Mesenchymal stem cell (in vitro differentiated cells and primary cell): ENCODE measurements at regions not wholly inside any gene's neighbourhood (a gene's known extent, or its start where the extent isn't known, plus 50 kb on each side); places are given as distances from the start of the nearest gene placed in this dataset.

Experiments used
- DNase-seq: peaks from one replicate; pipeline ENCODE4 v3.0.0-alpha.2; 2013
- H2AFZ ChIP-seq: one replicate; pipeline ENCODE4 v1.6.1; 2013; ENCODE audit warnings: low read depth, mild to moderate bottlenecking, control low read depth, inconsistent platforms, low read length, moderate library complexity
- H2AK5ac ChIP-seq: 2 replicates; pipeline ENCODE4 v1.6.1; 2013; ENCODE audit warnings: low read length, moderate library complexity, mild to moderate bottlenecking, inconsistent platforms; ENCODE audit not compliant: severe bottlenecking
- H2BK120ac ChIP-seq: one replicate; pipeline ENCODE4 v1.6.1; 2013; ENCODE audit warnings: low read depth, mild to moderate bottlenecking, inconsistent platforms, low read length, moderate library complexity
- H2BK12ac ChIP-seq, 2 experiments: one replicate each; pipeline ENCODE4 v1.6.1; 2013; ENCODE audit warnings: inconsistent platforms in 2 of 2, low read length in 2 of 2, mild to moderate bottlenecking in 2 of 2, moderate library complexity in 2 of 2, control low read depth in 1 of 2
- H2BK15ac ChIP-seq: one replicate; pipeline ENCODE4 v1.6.1; 2013; ENCODE audit warnings: mild to moderate bottlenecking, low read depth, inconsistent platforms; ENCODE audit not compliant: poor library complexity, severe bottlenecking
- H2BK5ac ChIP-seq: 2 replicates; pipeline ENCODE4 v1.6.1; 2013; ENCODE audit warnings: low read depth, mild to moderate bottlenecking, low read length, control low read depth, inconsistent platforms; ENCODE audit not compliant: poor library complexity, severe bottlenecking
- H3K14ac ChIP-seq, 2 experiments: one replicate each; pipeline ENCODE4 v1.6.1; 2013; ENCODE audit warnings: inconsistent platforms in 2 of 2, low read length in 2 of 2, control low read depth in 1 of 2, mild to moderate bottlenecking in 1 of 2, moderate library complexity in 1 of 2
- H3K18ac ChIP-seq, 2 experiments: one replicate each; pipeline ENCODE4 v1.6.1; 2013; ENCODE audit warnings: inconsistent platforms in 2 of 2, low read length in 2 of 2, control low read depth in 1 of 2, low read depth in 1 of 2, mild to moderate bottlenecking in 1 of 2
- H3K23ac ChIP-seq, 2 experiments: one replicate each; pipeline ENCODE4 v1.6.1; 2013; ENCODE audit warnings: inconsistent platforms in 2 of 2, low read length in 2 of 2, mild to moderate bottlenecking in 2 of 2, moderate library complexity in 2 of 2, control low read depth in 1 of 2
- H3K27ac ChIP-seq: 2 replicates; pipeline ENCODE4 v1.5.1; 2013; ENCODE audit warnings: mild to moderate bottlenecking, moderate library complexity, low read length, control low read depth, inconsistent platforms; ENCODE audit not compliant: poor library complexity, severe bottlenecking
- H3K27me3 ChIP-seq, 2 experiments: 2 replicates each; pipeline versions ENCODE4 v1.6.1 to v1.7.0; 2013; ENCODE audit warnings: low read length in 2 of 2, mild to moderate bottlenecking in 2 of 2, moderate library complexity in 2 of 2, control low read depth in 1 of 2, inconsistent platforms in 1 of 2; ENCODE audit not compliant: control insufficient read depth in 1 of 2, insufficient read depth in 1 of 2
- H3K36me3 ChIP-seq, 2 experiments: 2 replicates each; pipeline versions ENCODE4 v1.6.1 to v1.7.0; 2013; ENCODE audit warnings: low read length in 2 of 2, control low read depth in 1 of 2, inconsistent platforms in 1 of 2, low read depth in 1 of 2, mild to moderate bottlenecking in 1 of 2; ENCODE audit not compliant: insufficient read depth in 2 of 2, control insufficient read depth in 1 of 2
- H3K4ac ChIP-seq, 2 experiments: one replicate each; pipeline ENCODE4 v1.6.1; 2013; ENCODE audit warnings: inconsistent platforms in 2 of 2, low read length in 2 of 2, mild to moderate bottlenecking in 2 of 2, moderate library complexity in 2 of 2, control low read depth in 1 of 2, low read depth in 1 of 2
- H3K4me1 ChIP-seq: 2 replicates; pipeline ENCODE4 v1.6.1; 2013; ENCODE audit warnings: low read depth, low read length, control low read depth; ENCODE audit not compliant: control insufficient read depth, insufficient read depth
- H3K4me2 ChIP-seq: 2 replicates; pipeline ENCODE4 v1.6.1; 2013; ENCODE audit warnings: low read length, mild to moderate bottlenecking, inconsistent platforms; ENCODE audit not compliant: poor library complexity, severe bottlenecking
- H3K4me3 ChIP-seq, 2 experiments: 2 replicates each; pipeline versions ENCODE4 v1.5.1 to v1.7.0; 2013; ENCODE audit warnings: low read length in 2 of 2, mild to moderate bottlenecking in 2 of 2, control low read depth in 1 of 2, low read depth in 1 of 2; ENCODE audit not compliant: insufficient read depth in 1 of 2
- H3K79me1 ChIP-seq: replicated peaks from 2 replicates; pipeline ENCODE4 v1.6.1; 2013; ENCODE audit warnings: mild to moderate bottlenecking, control low read depth, low read length, inconsistent platforms; ENCODE audit not compliant: poor library complexity, severe bottlenecking
- H3K9ac ChIP-seq: 2 replicates; pipeline ENCODE4 v1.7.0; 2013; ENCODE audit warnings: mild to moderate bottlenecking, low read length, moderate library complexity
- H3K9me3 ChIP-seq: 2 replicates; pipeline ENCODE4 v1.7.0; 2013; ENCODE audit warnings: mild to moderate bottlenecking, low read length; ENCODE audit not compliant: control insufficient read depth
- H4K8ac ChIP-seq: one replicate; pipeline ENCODE4 v1.6.1; 2013; ENCODE audit warnings: inconsistent platforms, mild to moderate bottlenecking, low read length, moderate library complexity
- H4K91ac ChIP-seq: one replicate; pipeline ENCODE4 v1.6.1; 2013; ENCODE audit warnings: mild to moderate bottlenecking, low read length, inconsistent platforms
- WGBS: methylation state at CpG from one replicate; pipeline ENCODE4 v1.1.7; 2013; ENCODE audit warnings: mixed read lengths; 5-methylcytosine and 5-hydroxymethylcytosine counted together

- peak overlapping the region; percentile 75 for H4K8ac ChIP-seq
- H3K23ac ChIP-seq, result peak overlapping the region in 1 of 2 experiments; percentile 54
- WGBS, result 73% methylated on average over 7 of the region's 7 CpGs
- peak overlapping the region; percentile 70 to 82 for H3K18ac ChIP-seq
- peak overlapping the region; percentile 33 for H2BK15ac ChIP-seq
- no peak overlapping the region for H2BK120ac ChIP-seq
- peak overlapping the region in 1 of 2 experiments; percentile 80 for H3K4ac ChIP-seq
- H3K27ac ChIP-seq, result peak overlapping the region; percentile 73
- peak overlapping the region; percentile 1 for H4K91ac ChIP-seq
- peaks cover 9% of the 10 kb centered on the region for H3K4me1 ChIP-seq
- no peak overlapping the region for H2AFZ ChIP-seq
- H2BK5ac ChIP-seq, result no peak overlapping the region
- no peak overlapping the region for H3K4me2 ChIP-seq
- no peaks in the 10 kb centered on the region for H3K9me3 ChIP-seq
- no peaks in the 10 kb centered on the region for H3K79me1 ChIP-seq
- peak overlapping the region in 1 of 2 experiments; percentile 5 for H3K4me3 ChIP-seq
- H2BK12ac ChIP-seq, result peak overlapping the region; percentile 33 to 94
- no peak overlapping the region for H3K14ac ChIP-seq
- no peaks in the 10 kb centered on the region for H3K27me3 ChIP-seq
- DNase-seq, result peak; percentile 91
- no peak overlapping the region for H2AK5ac ChIP-seq
- H3K9ac ChIP-seq, result peak overlapping the region; percentile 54
- H3K36me3 ChIP-seq, result no peaks in the 10 kb centered on the region
Observed at GRCh38 chr3:160169139-160169976, 55.9 kb upstream of the C3orf80 start.

- no peaks in the 10 kb centered on the region for H3K9me3 ChIP-seq
- no peak overlapping the region for H3K27ac ChIP-seq
- no peak overlapping the region for H3K23ac ChIP-seq
- DNase-seq, result no peak
- no peaks in the 10 kb centered on the region for H3K36me3 ChIP-seq
- no peaks in the 10 kb centered on the region for H3K27me3 ChIP-seq
- peak overlapping the region; percentile 19 for H2AK5ac ChIP-seq
- H3K18ac ChIP-seq, result peak overlapping the region in 1 of 2 experiments; percentile 21
- peaks cover 9% of the 10 kb centered on the region for H3K4me1 ChIP-seq
- H2BK120ac ChIP-seq, result no peak overlapping the region
- no peak overlapping the region for H4K91ac ChIP-seq
- no peak overlapping the region for H2AFZ ChIP-seq
- H3K14ac ChIP-seq, result no peak overlapping the region
- H3K79me1 ChIP-seq, result no peaks in the 10 kb centered on the region
- H4K8ac ChIP-seq, result no peak overlapping the region
- H3K9ac ChIP-seq, result no peak overlapping the region
- WGBS, result 93% methylated on average over 2 of the region's 3 CpGs
- H2BK5ac ChIP-seq, result no peak overlapping the region
- peak overlapping the region in 1 of 2 experiments; percentile 26 for H3K4ac ChIP-seq
- no peak overlapping the region for H2BK12ac ChIP-seq
- no peak overlapping the region for H2BK15ac ChIP-seq
- H3K4me2 ChIP-seq, result no peak overlapping the region
- no peak overlapping the region for H3K4me3 ChIP-seq
Observed at GRCh38 chr3:160170409-160171370, 54.5 kb upstream of the C3orf80 start.

DNA sequence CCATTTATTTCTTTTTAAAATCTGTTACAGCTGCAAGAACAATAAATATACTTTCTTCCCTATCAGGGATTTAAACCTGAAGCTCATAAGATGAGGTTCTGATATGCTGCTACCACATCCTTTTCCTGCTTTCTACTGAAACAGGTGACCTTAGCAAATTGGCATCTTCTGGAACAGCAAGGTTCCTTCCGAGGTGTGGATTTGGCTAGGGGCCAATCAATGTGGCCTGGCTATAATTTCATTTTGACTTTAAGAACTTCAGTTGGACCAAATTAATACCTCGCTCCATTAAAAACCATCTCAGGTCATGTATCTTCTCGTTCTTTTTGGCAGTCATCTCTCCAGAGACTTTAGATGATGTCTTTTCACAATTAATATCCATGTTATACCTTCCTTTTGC, 53.4 kb upstream of the C3orf80 start:
- H3K9me3 ChIP-seq, result no peaks in the 10 kb centered on the region
- no peak overlapping the region for H3K14ac ChIP-seq
- DNase-seq, result no peak

GRCh38 chr3:160174621-160175020, 50.6 kb upstream of the C3orf80 start:
- Histone ChIP-seq H3K4me3 (no peak overlapping the region), H2BK15ac (no peak overlapping the region), H3K36me3 (no peaks in the 10 kb centered on the region), H3K9ac (no peak overlapping the region), H3K4me1 (no peaks in the 10 kb centered on the region), H3K79me1 (no peaks in the 10 kb centered on the region), H2AFZ (no peak overlapping the region), H3K4ac (no peak overlapping the region), H3K23ac (no peak overlapping the region), H2BK5ac (no peak overlapping the region), H2AK5ac (no peak overlapping the region), H3K27me3 (no peaks in the 10 kb centered on the region), H2BK120ac (no peak overlapping the region), H3K9me3 (no peaks in the 10 kb centered on the region), H4K8ac (no peak overlapping the region), H3K4me2 (no peak overlapping the region), H3K27ac (no peak overlapping the region), H3K14ac (no peak overlapping the region), H4K91ac (no peak overlapping the region), H3K18ac (no peak overlapping the region), H2BK12ac (no peak overlapping the region)
- DNase-seq, result no peak
- 86% methylated on average over 1 of the region's 2 CpGs for WGBS

More for the DNA sequence above, 53.4 kb upstream of the C3orf80 start:
- 82% methylated on average over 3 of the region's 3 CpGs for WGBS
- Histone ChIP-seq H3K4me2 (no peak overlapping the region), H3K23ac (no peak overlapping the region), H4K91ac (no peak overlapping the region), H2BK12ac (no peak overlapping the region), H2BK15ac (no peak overlapping the region), H3K36me3 (no peaks in the 10 kb centered on the region), H2BK5ac (no peak overlapping the region), H3K9ac (no peak overlapping the region), H3K4me3 (no peak overlapping the region), H3K18ac (no peak overlapping the region), H3K27me3 (no peaks in the 10 kb centered on the region), H2AFZ (no peak overlapping the region), H4K8ac (no peak overlapping the region), H3K4me1 (peaks cover 9% of the 10 kb centered on the region), H2BK120ac (no peak overlapping the region), H3K4ac (no peak overlapping the region), H3K79me1 (no peaks in the 10 kb centered on the region), H2AK5ac (no peak overlapping the region), H3K27ac (no peak overlapping the region)
